CD4-positive, alpha-beta T cell (primary cell): ENCODE measurements at regions not wholly inside any gene's neighbourhood (a gene's known extent, or its start where the extent isn't known, plus 50 kb on each side); places are given as distances from the start of the nearest gene placed in this dataset.

ENCODE experiments used
- ATAC-seq: fragments of 200-7000 bp; cut with Tn5 transposase; one replicate; pipeline ENCODE4 v1.10.0; 2022; ENCODE audit warnings: mild to moderate bottlenecking; ENCODE audit not compliant: poor library complexity
- CTCF ChIA-PET: fragments of 350-600 bp; sonication (Branson Sonifier 250); formaldehyde crosslinking; loops from one replicate; lab custom pipeline; 2021; ENCODE audit warnings: antibody characterized with exemption, inconsistent platforms; lab: Charles Lee
- POLR2A ChIA-PET: fragments of 350-600 bp; sonication (Branson Sonifier 250); formaldehyde crosslinking; loops from one replicate; lab custom pipeline; 2021; ENCODE audit warnings: antibody characterized with exemption, inconsistent platforms; lab: Charles Lee
- DNase-seq, 14 experiments: peaks; one replicate each; pipeline ENCODE4 v3.0.0-alpha.2; 2013 to 2020; ENCODE audit warnings: mixed read lengths in 2 of 14
- H3K27ac ChIP-seq, 2 donors: one replicate each; pipeline versions ENCODE4 v1.5.1 to v1.7.0; 2013; ENCODE audit warnings: low read length in 2 of 2, low read depth in 1 of 2, mild to moderate bottlenecking in 1 of 2
- H3K27me3 ChIP-seq, 2 experiments: 1 replicate in 1 of 2; 2 replicates in 1 of 2; pipeline versions ENCODE4 v1.6.1 to v1.7.0; 2013; ENCODE audit warnings: low read length in 2 of 2, control low read depth in 1 of 2, mild to moderate bottlenecking in 1 of 2, moderate library complexity in 1 of 2; ENCODE audit not compliant: insufficient read depth in 2 of 2, control insufficient read depth in 1 of 2
- H3K36me3 ChIP-seq: one replicate; pipeline ENCODE4 v1.6.1; 2013; ENCODE audit warnings: low read length, control low read depth; ENCODE audit not compliant: insufficient read depth
- H3K4me1 ChIP-seq: one replicate; pipeline ENCODE4 v1.6.1; 2013; ENCODE audit warnings: low read length, control low read depth; ENCODE audit not compliant: insufficient read depth
- H3K4me3 ChIP-seq: one replicate; pipeline ENCODE4 v1.5.1; 2013; ENCODE audit warnings: mild to moderate bottlenecking, low read length, moderate library complexity
- H3K9me3 ChIP-seq, 2 experiments: 1 replicate in 1 of 2; 2 replicates in 1 of 2; pipeline versions ENCODE4 v1.6.1 to v1.7.0; 2013; ENCODE audit warnings: low read length in 2 of 2, mild to moderate bottlenecking in 2 of 2, control low read depth in 1 of 2, moderate library complexity in 1 of 2; ENCODE audit not compliant: control insufficient read depth in 1 of 2, insufficient read depth in 1 of 2
- H3K27ac Mint-ChIP-seq: one replicate; pipeline ENCODE4 v1.8.0; 2020; ENCODE audit warnings: mixed read lengths
- H3K27me3 Mint-ChIP-seq: one replicate; pipeline ENCODE4 v1.8.0; 2021; ENCODE audit warnings: mixed read lengths
- H3K36me3 Mint-ChIP-seq: one replicate; pipeline ENCODE4 v1.8.0; 2021; ENCODE audit warnings: low read depth, mixed read lengths
- H3K4me1 Mint-ChIP-seq: one replicate; pipeline ENCODE4 v1.8.0; 2021; ENCODE audit warnings: low read depth, mixed read lengths
- H3K4me3 Mint-ChIP-seq: one replicate; pipeline ENCODE4 v1.8.0; 2020; ENCODE audit warnings: mild to moderate bottlenecking, mixed read lengths
- H3K9me3 Mint-ChIP-seq: one replicate; pipeline ENCODE4 v1.8.0; 2020; ENCODE audit warnings: mixed read lengths
- intact Hi-C, 2 experiments: fragments of 100-400 bp; cut with DNase I in 1 of 2; cut with micrococcal nuclease in 1 of 2; formaldehyde crosslinking; loops; one replicate each; pipeline versions ENCODE4 v1.15.1 to v1.9.0; 2023 to 2025; cut with DNase I, micrococcal nuclease
- TF ChIP-seq, protein P1 (sequence below): fragments of 200-600 bp; IDR thresholded peaks from one replicate; pipeline ENCODE4 v1.8.0; 2022; ENCODE audit warnings: antibody characterized with exemption, mild to moderate bottlenecking

DNA sequence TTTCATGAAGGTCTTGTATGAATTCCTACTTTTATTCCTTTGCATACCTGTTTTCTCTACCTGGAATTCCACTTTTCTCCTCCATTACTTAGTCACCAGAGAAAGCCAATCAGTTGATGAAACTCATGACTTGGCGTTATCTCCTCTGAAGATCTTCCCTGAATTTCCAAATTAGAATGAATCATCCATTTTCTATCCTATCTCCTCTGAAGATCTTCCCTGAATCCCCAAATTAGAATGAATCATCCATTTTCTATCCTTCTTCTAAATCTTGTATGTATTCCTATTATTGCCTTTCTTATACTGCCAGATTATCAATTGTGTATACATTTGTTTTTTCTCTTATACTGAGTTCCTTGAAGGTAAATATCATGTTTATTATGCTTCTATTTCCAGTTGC lies 440.4 kb downstream of the CCDC85A start:
- POLR2A ChIA-PET = no interaction called here

DNA sequence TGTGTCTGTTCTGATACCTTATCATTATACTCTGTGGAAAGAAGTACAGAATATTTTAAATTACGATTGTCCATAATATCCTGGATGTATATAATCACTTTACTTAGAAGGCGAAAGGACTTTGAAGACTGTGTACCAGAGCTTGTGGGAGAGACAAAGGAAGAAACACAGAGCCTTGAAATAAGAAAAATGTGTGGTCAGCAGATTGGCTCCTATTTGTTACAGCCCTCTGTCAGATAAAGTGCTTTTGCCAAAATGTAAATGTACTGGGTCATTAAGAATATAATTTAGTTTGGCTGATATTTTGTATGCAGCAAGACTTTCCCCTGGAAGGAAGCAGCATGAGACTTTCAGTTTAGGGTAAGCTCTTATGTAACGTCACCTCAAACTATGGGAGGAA lies 443.1 kb downstream of the CCDC85A start:
- H3K36me3 Mint-ChIP-seq = no peaks in the 10 kb centered on the region
- intact Hi-C loops = no loop called here
- peaks cover 14% of the 10 kb centered on the region for H3K9me3 Mint-ChIP-seq

More for the DNA sequence above, 440.4 kb downstream of the CCDC85A start:
- no peak overlapping the region for H3K27ac Mint-ChIP-seq
- ATAC-seq (no peak), DNase-seq (no peak)
- peaks cover 4% of the 10 kb centered on the region in 2 experiments for H3K9me3 ChIP-seq
- H3K4me3 ChIP-seq = no peak overlapping the region
- no peaks in the 10 kb centered on the region for H3K27me3 Mint-ChIP-seq
- no peak overlapping the region for H3K4me3 Mint-ChIP-seq
- no peaks in the 10 kb centered on the region for H3K4me1 ChIP-seq
- intact Hi-C loops = no loop called here
- no peaks in the 10 kb centered on the region for H3K36me3 Mint-ChIP-seq
- CTCF ChIA-PET = no interaction called here
- no peaks in the 10 kb centered on the region for H3K27me3 ChIP-seq
- TF ChIP-seq, protein P1, sequence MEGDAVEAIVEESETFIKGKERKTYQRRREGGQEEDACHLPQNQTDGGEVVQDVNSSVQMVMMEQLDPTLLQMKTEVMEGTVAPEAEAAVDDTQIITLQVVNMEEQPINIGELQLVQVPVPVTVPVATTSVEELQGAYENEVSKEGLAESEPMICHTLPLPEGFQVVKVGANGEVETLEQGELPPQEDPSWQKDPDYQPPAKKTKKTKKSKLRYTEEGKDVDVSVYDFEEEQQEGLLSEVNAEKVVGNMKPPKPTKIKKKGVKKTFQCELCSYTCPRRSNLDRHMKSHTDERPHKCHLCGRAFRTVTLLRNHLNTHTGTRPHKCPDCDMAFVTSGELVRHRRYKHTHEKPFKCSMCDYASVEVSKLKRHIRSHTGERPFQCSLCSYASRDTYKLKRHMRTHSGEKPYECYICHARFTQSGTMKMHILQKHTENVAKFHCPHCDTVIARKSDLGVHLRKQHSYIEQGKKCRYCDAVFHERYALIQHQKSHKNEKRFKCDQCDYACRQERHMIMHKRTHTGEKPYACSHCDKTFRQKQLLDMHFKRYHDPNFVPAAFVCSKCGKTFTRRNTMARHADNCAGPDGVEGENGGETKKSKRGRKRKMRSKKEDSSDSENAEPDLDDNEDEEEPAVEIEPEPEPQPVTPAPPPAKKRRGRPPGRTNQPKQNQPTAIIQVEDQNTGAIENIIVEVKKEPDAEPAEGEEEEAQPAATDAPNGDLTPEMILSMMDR = no peak
- no peaks in the 10 kb centered on the region for H3K36me3 ChIP-seq
- H3K27ac ChIP-seq = no peak overlapping the region
- peaks cover 12% of the 10 kb centered on the region for H3K9me3 Mint-ChIP-seq
- no peaks in the 10 kb centered on the region for H3K4me1 Mint-ChIP-seq

DNA sequence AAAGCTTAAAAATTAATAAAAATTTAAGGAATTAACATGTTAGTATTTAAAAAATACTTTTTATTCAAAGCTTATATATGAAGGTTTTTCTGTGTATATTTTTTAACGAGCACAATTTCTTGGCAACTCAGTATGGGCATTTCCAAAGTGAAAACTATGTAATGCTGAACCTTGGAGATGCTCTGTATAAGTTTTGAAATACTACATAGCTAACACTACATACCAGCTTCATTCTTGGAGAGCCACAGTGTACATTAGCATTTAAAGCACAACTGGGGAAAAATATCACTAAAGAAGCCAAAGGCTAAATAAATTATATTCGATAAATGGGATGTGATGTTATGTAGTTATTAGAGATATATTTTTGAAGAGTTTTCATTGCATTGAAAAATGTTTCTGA lies 446.5 kb downstream of the CCDC85A start:
- ATAC-seq = no peak

More for the DNA sequence above, 443.1 kb downstream of the CCDC85A start:
- TF ChIP-seq, protein P1 = no peak
- no peaks in the 10 kb centered on the region for H3K27me3 Mint-ChIP-seq
- POLR2A ChIA-PET = no interaction called here
- Histone ChIP-seq H3K27ac (no peak overlapping the region), H3K36me3 (no peaks in the 10 kb centered on the region), H3K9me3 (peaks cover 4% of the 10 kb centered on the region in 2 experiments), H3K27me3 (no peaks in the 10 kb centered on the region), H3K4me1 (no peaks in the 10 kb centered on the region), H3K4me3 (no peak overlapping the region)
- no peaks in the 10 kb centered on the region for H3K4me1 Mint-ChIP-seq
- CTCF ChIA-PET = no interaction called here
- no peak for DNase-seq
- H3K27ac Mint-ChIP-seq = no peak overlapping the region
- no peak for ATAC-seq
- no peak overlapping the region for H3K4me3 Mint-ChIP-seq

More for the DNA sequence above, 446.5 kb downstream of the CCDC85A start:
- Histone ChIP-seq H3K27me3 (no peaks in the 10 kb centered on the region), H3K4me3 (no peak overlapping the region), H3K4me1 (no peaks in the 10 kb centered on the region), H3K27ac (no peak overlapping the region), H3K9me3 (peaks cover 4% of the 10 kb centered on the region in 2 experiments), H3K36me3 (no peaks in the 10 kb centered on the region)
- intact Hi-C loops = no loop called here
- Mint-ChIP-seq H3K4me1 (no peaks in the 10 kb centered on the region), H3K4me3 (no peak overlapping the region), H3K27me3 (no peaks in the 10 kb centered on the region), H3K27ac (no peak overlapping the region), H3K9me3 (peaks cover 11% of the 10 kb centered on the region), H3K36me3 (no peaks in the 10 kb centered on the region)
- no peak for DNase-seq
- TF ChIP-seq, protein P1 = no peak
- POLR2A ChIA-PET = no interaction called here
- CTCF ChIA-PET = no interaction called here
